HL-60 (cell line): ENCODE measurements at regions not wholly inside any gene's neighbourhood (a gene's known extent, or its start where the extent isn't known, plus 50 kb on each side); places are given as distances from the start of the nearest gene placed in this dataset.

Experiments
- DNase-seq, 2 experiments: peaks; one replicate each; pipeline ENCODE4 v3.0.0-alpha.2; 2010 to 2020; ENCODE audit warnings: low read depth in 1 of 2, low spot score in 1 of 2
- H3K27ac ChIP-seq: fragments of 250-450 bp; sonication (Bioruptor Pico); replicated peaks from 2 replicates; pipeline ENCODE4 v1.5.1; 2020; ENCODE audit warnings: mild to moderate bottlenecking, moderate library complexity
- H3K27me3 ChIP-seq: fragments of 250-450 bp; sonication (Bioruptor Pico); 2 replicates; pipeline ENCODE4 v1.5.1; 2021; ENCODE audit warnings: mild to moderate bottlenecking, moderate library complexity; ENCODE audit not compliant: insufficient read depth, poor library complexity, severe bottlenecking
- H3K4me3 ChIP-seq: replicated peaks from 2 replicates; pipeline ENCODE4 v1.5.1; 2011; ENCODE audit warnings: mild to moderate bottlenecking, control low read depth, low read length; ENCODE audit not compliant: insufficient read depth
- CTCF ChIP-seq: IDR thresholded peaks from one replicate; pipeline ENCODE4 v1.5.1; 2011; ENCODE audit warnings: low read length, control low read depth, inconsistent platforms; ENCODE audit not compliant: insufficient read depth
- GABPA ChIP-seq: IDR thresholded peaks from 2 replicates; pipeline ENCODE4 v1.6.1; 2012; ENCODE audit warnings: low read depth
- POLR2AphosphoS5 ChIP-seq: IDR thresholded peaks from 2 replicates; pipeline ENCODE4 v1.6.1; 2012; ENCODE audit warnings: low read depth
- SPI1 ChIP-seq: IDR thresholded peaks from 2 replicates; pipeline ENCODE4 v1.6.1; 2012; ENCODE audit warnings: low read depth, mild to moderate bottlenecking, borderline replicate concordance
- TF ChIP-seq, protein P1 (sequence below): IDR thresholded peaks from 2 replicates; pipeline ENCODE4 v1.6.1; 2012; ENCODE audit warnings: low read depth; ENCODE audit not compliant: insufficient replicate concordance

DNA sequence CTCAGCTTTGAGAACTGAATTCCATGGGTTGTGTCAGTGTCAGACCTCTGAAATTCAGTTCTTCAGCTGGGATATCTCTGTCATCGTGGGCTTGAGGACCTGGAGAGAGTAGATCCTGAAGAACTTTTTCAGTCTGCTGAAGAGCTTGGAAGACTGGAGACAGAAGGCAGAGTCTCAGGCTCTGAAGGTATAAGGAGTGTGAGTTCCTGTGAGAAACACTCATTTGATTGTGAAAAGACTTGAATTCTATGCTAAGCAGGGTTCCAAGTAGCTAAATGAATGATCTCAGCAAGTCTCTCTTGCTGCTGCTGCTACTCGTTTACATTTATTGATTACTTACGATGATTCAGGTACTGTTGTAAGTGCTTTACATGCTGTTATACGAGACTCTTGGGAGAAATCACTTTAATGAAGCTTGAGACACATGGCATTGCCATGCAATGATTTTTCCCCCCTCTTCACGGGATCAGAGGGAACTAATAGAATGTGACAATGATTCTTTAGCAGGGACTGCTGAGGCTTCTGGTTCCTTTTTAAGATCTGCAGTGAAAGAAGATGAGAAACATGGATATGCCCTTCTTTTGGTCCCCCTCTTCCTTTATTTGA is 63.8 kb downstream of the PTTG1 start:
- no peak for DNase-seq
- TF ChIP-seq CTCF (no peak), GABPA (no peak), POLR2AphosphoS5 (no peak), SPI1 (no peak)
- TF ChIP-seq, protein P1, sequence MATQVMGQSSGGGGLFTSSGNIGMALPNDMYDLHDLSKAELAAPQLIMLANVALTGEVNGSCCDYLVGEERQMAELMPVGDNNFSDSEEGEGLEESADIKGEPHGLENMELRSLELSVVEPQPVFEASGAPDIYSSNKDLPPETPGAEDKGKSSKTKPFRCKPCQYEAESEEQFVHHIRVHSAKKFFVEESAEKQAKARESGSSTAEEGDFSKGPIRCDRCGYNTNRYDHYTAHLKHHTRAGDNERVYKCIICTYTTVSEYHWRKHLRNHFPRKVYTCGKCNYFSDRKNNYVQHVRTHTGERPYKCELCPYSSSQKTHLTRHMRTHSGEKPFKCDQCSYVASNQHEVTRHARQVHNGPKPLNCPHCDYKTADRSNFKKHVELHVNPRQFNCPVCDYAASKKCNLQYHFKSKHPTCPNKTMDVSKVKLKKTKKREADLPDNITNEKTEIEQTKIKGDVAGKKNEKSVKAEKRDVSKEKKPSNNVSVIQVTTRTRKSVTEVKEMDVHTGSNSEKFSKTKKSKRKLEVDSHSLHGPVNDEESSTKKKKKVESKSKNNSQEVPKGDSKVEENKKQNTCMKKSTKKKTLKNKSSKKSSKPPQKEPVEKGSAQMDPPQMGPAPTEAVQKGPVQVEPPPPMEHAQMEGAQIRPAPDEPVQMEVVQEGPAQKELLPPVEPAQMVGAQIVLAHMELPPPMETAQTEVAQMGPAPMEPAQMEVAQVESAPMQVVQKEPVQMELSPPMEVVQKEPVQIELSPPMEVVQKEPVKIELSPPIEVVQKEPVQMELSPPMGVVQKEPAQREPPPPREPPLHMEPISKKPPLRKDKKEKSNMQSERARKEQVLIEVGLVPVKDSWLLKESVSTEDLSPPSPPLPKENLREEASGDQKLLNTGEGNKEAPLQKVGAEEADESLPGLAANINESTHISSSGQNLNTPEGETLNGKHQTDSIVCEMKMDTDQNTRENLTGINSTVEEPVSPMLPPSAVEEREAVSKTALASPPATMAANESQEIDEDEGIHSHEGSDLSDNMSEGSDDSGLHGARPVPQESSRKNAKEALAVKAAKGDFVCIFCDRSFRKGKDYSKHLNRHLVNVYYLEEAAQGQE = no peak
- Histone ChIP-seq H3K27ac (no peak overlapping the region), H3K27me3 (no peaks in the 10 kb centered on the region), H3K4me3 (no peak overlapping the region)

- no peak overlapping the region for H3K4me3 ChIP-seq
- no peak for DNase-seq
- H3K27me3 ChIP-seq = no peaks in the 10 kb centered on the region
- no peak for TF ChIP-seq SPI1
- TF ChIP-seq CTCF = no peak
- no peak for TF ChIP-seq GABPA
- TF ChIP-seq, protein P1 = no peak
- no peak for TF ChIP-seq POLR2AphosphoS5
- no peak overlapping the region for H3K27ac ChIP-seq
Observed at GRCh38 chr5:160486573-160486972, 64.9 kb downstream of the PTTG1 start.

- no peak overlapping the region for H3K27ac ChIP-seq
Observed at GRCh38 chr5:160488394-160489325, 67.0 kb downstream of the PTTG1 start.

GRCh38 chr5:160491438-160491837 is 69.8 kb downstream of the PTTG1 start:
- TF ChIP-seq CTCF = no peak
- TF ChIP-seq, protein P1 = no peak
- TF ChIP-seq SPI1 = no peak
- no peak for TF ChIP-seq GABPA
- TF ChIP-seq POLR2AphosphoS5 = no peak
- Histone ChIP-seq H3K27me3 (no peaks in the 10 kb centered on the region), H3K27ac (no peak overlapping the region), H3K4me3 (no peak overlapping the region)
- DNase-seq = no peak

More at GRCh38 chr5:160488394-160489325, 67.0 kb downstream of the PTTG1 start:
- Histone ChIP-seq H3K27me3 (no peaks in the 10 kb centered on the region), H3K4me3 (no peak overlapping the region)
- DNase-seq = peak in 1 of 2 experiments; percentile 9
- TF ChIP-seq SPI1 (peak; percentile 35), POLR2AphosphoS5 (no peak)
